AG04450 (cell line): ENCODE measurements at regions not wholly inside any gene's neighbourhood (a gene's known extent, or its start where the extent isn't known, plus 50 kb on each side); places are given as distances from the start of the nearest gene placed in this dataset.

Experiments
- CTCF ChIA-PET: fragments of 300-600, 350-600 bp; formaldehyde crosslinking; extraction: SDS; loops from one replicate; lab custom pipeline; 2022; ENCODE audit warnings: antibody characterized with exemption, inconsistent platforms; lab: Charles Lee
- POLR2A ChIA-PET: fragments of 350-600 bp; formaldehyde crosslinking; extraction: SDS; loops from one replicate; lab custom pipeline; 2021; ENCODE audit warnings: antibody characterized with exemption, inconsistent platforms; lab: Yijun Ruan, JAX
- DNase-seq: peaks from one replicate; pipeline ENCODE4 v3.0.0-alpha.2; 2011; ENCODE audit warnings: low read depth, low spot score
- H3K27ac ChIP-seq: one replicate; pipeline ENCODE4 v1.5.1; 2012; ENCODE audit warnings: low read depth, low read length, control low read depth
- H3K27me3 ChIP-seq: one replicate; pipeline ENCODE4 v1.6.0; 2012; ENCODE audit warnings: low read length; ENCODE audit not compliant: control insufficient read depth, insufficient read depth
- H3K4me3 ChIP-seq: 2 replicates; pipeline ENCODE4 v1.5.1; 2011; ENCODE audit warnings: mild to moderate bottlenecking, low read depth, low read length, control low read depth
- H3K9me3 ChIP-seq: 2 replicates; pipeline ENCODE4 v1.5.1; 2012; ENCODE audit warnings: low read length; ENCODE audit not compliant: control insufficient read depth, insufficient read depth
- CTCF ChIP-seq: IDR thresholded peaks from 2 replicates; pipeline ENCODE4 v1.5.1; 2011; ENCODE audit warnings: low read depth, low read length, control low read depth, inconsistent platforms

- DNase-seq = no peak
- Histone ChIP-seq H3K27ac (no peak overlapping the region), H3K27me3 (no peaks in the 10 kb centered on the region), H3K9me3 (peaks cover 6% of the 10 kb centered on the region; the same call in 1 of the 2 replicates), H3K4me3 (no peak overlapping the region)
- ChIA-PET POLR2A (no interaction called here), CTCF (no interaction called here)
- TF ChIP-seq CTCF = no peak
Observed at GRCh38 chr5:124210111-124210910, 536.1 kb downstream of the ZNF608 start.

- POLR2A ChIA-PET = no interaction called here
- Histone ChIP-seq H3K27me3 (no peaks in the 10 kb centered on the region), H3K4me3 (no peak overlapping the region), H3K27ac (no peak overlapping the region), H3K9me3 (peaks cover 9% of the 10 kb centered on the region; the same call in 1 of the 2 replicates)
- TF ChIP-seq CTCF = no peak
- CTCF ChIA-PET = no interaction called here
- no peak for DNase-seq
Observed at GRCh38 chr5:124207118-124207517, 539.3 kb downstream of the ZNF608 start.

- no peak for TF ChIP-seq CTCF
- H3K27me3 ChIP-seq = no peaks in the 10 kb centered on the region
- H3K9me3 ChIP-seq = peaks cover 9% of the 10 kb centered on the region; the same call in 1 of the 2 replicates
- no peak overlapping the region for H3K27ac ChIP-seq
- H3K4me3 ChIP-seq = no peak overlapping the region
- ChIA-PET CTCF (interaction anchor here (0.6 kb wide), 1 partner anchor 409 kb away, joined by 3 read pairs; no protein-coding TSS in a partner anchor), POLR2A (no interaction called here)
- DNase-seq = no peak
Observed at GRCh38 chr5:124206540-124206939, 539.9 kb downstream of the ZNF608 start.

- Histone ChIP-seq H3K27ac (no peak overlapping the region), H3K9me3 (peaks cover 9% of the 10 kb centered on the region; the same call in 1 of the 2 replicates), H3K4me3 (no peak overlapping the region), H3K27me3 (no peaks in the 10 kb centered on the region)
- DNase-seq = no peak
- CTCF ChIA-PET = no interaction called here
- POLR2A ChIA-PET = no interaction called here
- TF ChIP-seq CTCF = no peak
Observed at GRCh38 chr5:124203303-124203702, 543.1 kb downstream of the ZNF608 start.

- CTCF ChIA-PET = no interaction called here
- Histone ChIP-seq H3K27ac (no peak overlapping the region), H3K27me3 (no peaks in the 10 kb centered on the region), H3K4me3 (no peak overlapping the region), H3K9me3 (peaks cover 9% of the 10 kb centered on the region; the same call in 1 of the 2 replicates)
- POLR2A ChIA-PET = no interaction called here
- no peak for DNase-seq
- no peak for TF ChIP-seq CTCF
Observed at GRCh38 chr5:124200381-124200780, 546.1 kb downstream of the ZNF608 start.
